GM19193 (cell line): ENCODE measurements at regions not wholly inside any gene's neighbourhood (a gene's known extent, or its start where the extent isn't known, plus 50 kb on each side); places are given as distances from the start of the nearest gene placed in this dataset.

Experiments
- POLR2A ChIP-seq: IDR thresholded peaks from 4 replicates; pipeline ENCODE4 v1.6.1; 2011; ENCODE audit not compliant: insufficient read depth, insufficient read length; ENCODE audit errors: extremely low read depth

DNA sequence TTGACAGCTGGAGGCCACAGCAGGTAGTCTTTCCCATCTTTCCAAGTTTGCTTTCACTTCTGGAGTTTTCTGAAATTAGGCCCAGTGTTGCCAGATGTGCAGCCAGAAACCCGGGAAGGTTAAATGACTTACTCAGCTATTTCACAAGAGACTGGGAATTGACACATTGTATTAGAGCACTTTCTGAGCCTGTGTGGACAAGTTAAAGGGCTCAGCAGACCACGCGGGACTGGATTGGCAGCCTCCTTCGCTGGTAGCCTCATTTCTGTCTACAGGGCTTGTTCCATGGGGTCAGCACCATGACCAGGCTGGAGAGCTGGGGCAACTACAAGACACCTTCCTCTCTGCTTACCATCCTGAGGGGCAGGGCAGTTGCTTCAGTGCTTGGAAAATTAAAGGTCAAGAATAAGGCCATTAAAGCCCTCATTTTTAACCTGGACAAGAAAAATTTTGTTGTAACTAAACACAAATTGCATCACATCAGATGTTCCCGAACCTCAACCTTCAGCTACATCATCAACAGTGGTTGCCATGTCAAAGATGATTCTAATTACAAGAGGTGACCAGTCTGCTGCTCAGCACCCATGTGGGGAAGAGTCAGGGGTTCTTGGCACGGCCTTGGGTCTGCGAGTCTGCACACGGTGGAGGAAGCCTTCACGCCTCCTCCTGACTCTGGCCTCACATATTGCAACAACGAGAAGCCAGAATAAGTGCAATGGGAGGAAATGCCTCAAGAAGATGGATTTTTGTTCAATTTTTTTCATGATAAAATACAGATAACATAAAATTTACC, 279.5 kb upstream of the RAB6C start:
- no peak for TF ChIP-seq POLR2A

DNA sequence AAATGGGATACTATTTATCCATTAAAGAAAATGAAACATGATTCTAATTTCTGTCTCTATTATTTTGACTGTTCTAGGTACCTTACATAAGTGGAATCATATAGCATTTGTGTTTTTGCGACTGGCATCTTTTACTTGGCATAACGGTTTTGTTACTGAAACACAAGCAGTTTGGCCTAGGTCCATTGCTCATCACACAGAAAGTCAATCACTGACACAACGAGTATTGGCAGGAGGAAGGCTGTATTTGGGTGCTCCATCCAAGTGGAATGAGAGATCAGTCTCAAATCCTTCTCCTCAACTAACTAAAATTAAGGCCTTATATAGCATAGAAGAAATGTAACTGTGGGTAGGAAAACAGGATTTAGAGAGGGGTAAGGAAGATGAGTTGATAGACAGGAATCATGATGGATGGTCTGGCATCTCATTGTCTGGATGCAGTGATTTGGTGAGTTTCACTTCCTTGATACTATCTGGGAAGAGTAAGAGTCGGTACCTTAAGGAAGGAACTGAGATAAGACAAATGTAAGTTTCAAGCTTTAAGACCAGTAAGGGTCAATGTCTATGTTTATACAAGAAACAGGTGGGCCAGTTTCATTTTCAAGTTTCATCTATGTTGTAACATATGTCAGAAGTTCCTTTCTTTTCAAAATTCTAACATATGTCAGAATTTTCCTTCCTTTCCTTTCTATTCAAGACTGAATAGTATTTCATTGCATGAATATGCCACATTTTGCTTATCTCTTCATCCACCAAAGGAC, 276.9 kb upstream of the RAB6C start:
- no peak for TF ChIP-seq POLR2A

DNA sequence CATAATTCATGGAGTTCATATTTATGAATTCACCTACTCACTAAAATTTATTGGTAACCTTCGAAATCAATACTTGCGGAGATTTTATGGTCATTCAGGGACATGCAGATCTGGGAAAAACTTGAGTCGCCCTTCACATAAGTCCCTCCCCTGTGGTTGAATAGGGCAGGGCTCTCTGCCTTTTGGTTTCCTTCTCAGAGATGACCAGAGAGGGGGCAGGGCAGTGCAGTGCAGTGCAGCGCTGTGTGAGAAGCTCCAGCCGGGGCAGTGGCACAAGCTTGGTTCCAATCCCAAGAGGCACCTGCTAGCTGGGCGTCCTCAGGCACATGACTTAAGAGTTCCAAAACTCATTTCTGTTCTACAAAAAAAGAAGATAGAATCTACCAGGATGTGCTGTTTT, 274.4 kb upstream of the RAB6C start:
- TF ChIP-seq POLR2A, result no peak

DNA sequence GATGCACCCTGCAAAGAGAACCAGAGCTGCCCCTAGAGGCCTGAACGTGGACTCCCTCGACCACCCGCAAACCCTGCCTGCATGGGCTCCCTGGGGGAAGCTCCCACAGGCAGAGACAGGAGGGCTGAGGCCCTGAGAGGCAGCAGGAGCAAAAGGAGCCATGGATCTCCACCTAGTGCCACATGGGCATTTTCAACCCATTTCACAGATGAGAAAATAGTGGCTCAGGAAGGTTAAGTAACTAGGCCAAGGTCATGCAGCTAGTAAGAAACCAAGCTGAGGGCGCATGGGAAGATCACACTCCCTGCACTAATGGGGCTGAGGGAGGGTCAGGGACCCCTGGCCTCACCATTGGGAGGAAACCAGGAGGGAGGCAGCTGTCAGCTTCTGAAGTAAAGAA, 271.7 kb upstream of the RAB6C start:
- no peak for TF ChIP-seq POLR2A

DNA sequence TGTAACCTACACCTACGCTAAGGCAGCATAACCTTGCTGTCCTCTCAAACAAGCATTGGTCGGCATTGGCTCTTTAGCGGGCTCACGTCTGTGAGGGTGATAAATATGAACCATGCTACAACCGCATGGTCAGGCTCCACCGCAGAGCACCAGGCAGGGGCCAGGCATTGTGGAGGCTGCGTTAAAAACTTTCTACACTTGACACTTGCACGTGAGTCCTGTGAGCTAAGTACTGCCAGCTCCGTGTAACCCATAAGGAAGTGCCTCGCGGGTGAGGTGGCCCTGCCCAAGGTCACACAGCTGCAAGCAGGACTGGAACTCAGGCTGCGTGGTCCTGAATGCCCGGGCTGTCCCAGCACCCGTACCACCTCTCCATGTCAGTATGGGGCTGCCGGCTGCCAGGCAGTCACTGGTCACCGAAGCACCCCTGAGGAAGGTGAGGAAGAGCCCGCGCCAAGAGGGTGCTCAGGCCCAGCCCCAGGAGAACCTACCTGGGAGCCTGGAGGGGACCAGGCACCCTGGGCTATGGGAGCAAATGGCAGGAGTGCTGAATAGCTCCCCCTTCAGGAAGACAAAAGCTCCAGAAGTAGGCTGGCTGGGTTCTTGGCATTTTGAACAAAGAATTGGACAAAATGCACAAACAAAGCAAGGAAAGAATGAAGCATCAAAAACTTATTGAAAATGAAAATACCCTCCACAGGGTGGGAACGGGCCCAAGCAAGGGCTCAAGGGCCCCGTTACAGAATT, 271.1 kb upstream of the RAB6C start:
- TF ChIP-seq POLR2A, result no peak

DNA sequence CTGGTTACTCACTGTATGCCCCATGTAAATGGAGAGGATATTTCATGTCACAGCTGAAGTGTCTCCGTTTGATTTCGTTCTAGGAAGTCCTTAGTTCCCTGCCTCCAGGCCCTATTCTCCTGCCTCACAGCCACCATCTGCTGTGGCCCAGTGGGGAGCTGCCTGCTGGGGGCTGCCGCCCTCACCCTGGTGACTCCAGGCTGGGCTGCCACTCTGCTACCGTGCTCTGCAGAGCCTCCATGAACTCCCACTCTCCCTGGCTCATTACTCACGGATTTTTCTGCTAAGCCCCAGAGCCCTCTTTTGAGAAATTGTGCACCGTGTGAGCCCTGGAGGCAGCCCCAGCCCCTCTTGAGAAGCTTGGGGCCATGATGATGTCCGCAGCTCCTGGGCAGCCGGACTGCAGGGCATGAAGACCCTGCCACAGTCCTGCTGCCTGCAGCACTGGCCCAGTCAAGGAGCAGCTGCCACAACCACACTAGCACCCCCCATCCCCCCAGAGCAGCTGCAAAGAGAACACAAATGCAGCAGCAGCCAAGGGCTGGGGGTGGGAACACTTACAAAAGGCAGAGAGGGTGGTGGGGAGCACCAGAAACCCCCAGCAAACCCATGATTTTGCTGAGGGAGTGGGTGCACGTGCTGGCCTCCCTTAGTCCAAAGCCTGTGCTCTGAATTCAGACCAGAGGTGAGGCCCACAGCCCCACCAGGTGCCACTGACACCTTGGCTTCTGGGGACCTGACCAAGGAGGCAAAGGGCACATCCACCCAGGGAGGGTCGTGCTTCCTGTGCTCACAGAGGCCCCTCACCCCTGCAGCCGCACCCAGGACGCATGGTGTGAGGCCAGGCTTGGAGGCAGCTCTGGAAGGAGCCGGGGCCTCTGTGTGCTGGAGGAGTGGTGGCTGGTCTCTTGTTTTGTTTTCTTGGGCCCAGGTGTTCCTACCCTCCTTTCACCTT, 270.2 kb upstream of the RAB6C start:
- no peak for TF ChIP-seq POLR2A

DNA sequence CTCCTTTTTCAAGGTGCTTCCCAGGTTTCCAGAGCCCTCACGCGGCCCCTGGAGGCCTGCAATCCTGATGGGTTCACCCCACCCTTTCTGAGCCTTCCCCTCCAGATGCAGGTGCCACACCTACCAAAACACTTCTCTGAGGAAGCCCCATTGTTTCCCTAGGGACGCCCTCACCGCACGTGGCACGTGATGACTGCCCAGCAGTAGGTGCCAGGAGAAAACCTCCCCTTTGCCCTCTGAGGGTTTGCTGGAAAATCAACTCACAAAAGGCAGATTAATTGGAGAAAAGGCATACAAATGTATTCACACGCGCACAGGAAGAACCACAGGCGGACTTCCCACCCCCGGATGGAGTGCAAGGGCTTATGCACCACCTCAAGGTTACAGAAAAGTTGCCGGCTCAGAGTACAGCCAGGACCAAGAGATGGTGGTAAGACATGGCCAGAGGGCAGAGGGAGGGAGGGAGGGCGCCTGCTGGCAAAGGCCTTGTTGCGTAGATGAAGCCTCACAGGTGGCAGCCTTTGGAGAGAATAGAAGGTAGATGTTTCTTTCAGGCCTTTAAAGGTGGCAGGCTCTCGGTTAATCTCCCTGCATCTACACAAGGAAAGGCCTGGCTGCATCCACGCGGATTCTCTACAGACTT, 269.4 kb upstream of the RAB6C start:
- no peak for TF ChIP-seq POLR2A

DNA sequence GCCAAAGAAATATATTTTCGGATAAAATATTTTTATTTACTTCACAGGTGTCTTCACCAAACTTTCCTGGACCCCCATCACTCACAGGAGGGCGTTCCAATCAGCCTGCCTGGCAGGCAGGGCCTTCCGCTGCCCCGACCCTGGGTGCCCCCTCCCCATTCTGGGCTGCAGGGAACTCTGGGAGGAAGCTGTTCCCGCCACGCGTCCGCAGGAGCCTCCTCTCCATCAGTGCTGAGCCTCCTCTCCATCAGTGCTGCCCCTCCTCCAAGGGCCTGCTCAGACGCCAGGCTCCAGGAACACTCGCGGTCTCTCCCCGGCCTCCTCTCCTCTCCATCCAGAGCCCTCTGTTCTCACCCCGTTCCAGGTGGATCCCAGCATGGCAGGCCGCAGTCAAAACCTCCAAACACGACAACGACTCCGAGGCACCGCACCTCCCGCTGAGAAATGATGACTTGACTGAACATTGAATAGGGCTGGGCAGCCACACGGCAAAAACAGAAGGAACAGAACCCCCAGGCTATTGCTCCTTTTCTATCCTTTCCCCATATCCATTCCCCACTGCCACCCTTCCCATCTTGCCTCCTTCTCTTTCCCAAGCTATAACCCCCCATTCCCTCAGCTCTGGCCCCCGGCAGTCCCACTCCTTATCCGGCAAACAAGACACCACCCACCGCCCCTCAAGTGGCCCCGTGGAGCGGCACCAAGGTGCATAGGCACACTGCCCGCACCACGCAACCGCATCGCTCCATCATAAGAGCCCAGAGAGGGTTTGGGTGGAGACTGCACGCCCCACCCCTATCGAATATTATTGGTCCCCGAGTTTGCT, 268.6 kb upstream of the RAB6C start:
- TF ChIP-seq POLR2A, result no peak

DNA sequence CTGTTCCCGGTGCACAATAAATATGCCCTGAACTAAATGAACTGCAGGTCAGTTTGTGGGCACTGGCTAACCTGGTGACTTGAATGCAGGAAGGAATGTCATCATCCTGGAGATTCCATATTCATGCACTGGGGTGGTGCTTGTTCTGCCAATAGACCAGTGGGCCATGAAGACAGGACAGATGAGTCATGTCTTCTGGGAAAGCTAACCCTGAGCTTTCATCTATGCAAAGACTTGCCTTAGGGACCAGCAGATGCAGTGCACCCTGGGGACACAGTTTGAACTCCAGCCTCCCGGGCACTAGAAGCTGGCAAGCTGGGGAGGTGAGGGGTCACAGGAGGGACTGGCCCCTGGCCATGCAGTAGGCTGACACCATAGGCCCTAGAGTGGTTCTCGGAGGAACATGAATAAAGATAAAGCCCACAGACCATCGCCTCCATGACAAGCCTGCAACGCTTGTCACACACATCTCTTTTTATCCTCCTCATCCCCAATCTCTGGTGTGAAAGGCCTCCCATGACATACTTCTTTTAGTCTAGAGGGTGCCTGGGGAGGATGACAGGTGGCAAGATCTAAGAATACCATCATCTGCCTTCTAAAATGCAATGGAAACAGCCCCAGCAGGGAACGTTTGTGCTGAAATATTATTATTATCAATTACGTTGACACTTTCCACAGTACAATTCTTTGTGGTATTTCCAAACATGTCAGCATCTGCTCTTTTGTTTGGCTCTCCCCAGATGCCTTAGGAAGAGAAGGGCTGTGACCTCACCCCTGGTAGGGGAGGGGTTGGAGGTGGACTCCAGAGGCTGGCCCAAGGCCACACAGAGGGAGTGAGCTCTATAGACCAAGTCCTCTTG, 267.4 kb upstream of the RAB6C start:
- no peak for TF ChIP-seq POLR2A

DNA sequence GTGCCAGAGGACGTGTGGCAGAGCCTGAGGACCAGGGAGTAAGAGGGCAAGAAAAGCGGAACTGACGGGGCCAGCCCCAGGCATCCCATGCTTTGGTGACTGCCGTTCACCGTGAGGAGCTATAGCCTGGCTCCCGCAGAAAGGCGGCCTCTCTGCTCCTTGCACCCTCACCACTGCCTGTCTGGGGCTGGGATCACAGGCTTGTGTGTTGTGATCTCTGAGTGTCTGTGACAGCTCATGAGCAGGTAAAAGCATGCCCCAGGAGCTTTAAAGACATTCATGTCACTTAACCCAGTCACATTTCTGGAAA, 266.8 kb upstream of the RAB6C start:
- no peak for TF ChIP-seq POLR2A

DNA sequence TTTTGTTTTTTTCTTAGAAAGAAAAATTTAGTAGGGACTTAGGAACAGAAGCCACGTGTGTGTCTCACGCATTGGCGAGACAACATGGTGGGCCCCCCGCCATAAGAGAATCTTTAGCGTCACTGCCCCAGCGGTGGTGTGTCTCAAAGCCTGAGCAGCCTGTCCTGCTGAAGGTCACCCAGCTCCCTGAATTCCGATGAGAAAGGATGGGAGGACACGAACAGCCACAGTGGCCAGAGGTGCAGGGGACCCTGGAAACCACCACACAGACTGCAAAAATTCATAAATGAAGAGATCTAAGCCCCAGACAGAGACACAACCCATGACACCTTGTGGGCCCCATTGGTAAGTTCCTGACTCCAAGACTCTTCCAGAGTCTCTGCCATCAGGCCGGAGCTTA, 266.1 kb upstream of the RAB6C start:
- TF ChIP-seq POLR2A, result no peak

DNA sequence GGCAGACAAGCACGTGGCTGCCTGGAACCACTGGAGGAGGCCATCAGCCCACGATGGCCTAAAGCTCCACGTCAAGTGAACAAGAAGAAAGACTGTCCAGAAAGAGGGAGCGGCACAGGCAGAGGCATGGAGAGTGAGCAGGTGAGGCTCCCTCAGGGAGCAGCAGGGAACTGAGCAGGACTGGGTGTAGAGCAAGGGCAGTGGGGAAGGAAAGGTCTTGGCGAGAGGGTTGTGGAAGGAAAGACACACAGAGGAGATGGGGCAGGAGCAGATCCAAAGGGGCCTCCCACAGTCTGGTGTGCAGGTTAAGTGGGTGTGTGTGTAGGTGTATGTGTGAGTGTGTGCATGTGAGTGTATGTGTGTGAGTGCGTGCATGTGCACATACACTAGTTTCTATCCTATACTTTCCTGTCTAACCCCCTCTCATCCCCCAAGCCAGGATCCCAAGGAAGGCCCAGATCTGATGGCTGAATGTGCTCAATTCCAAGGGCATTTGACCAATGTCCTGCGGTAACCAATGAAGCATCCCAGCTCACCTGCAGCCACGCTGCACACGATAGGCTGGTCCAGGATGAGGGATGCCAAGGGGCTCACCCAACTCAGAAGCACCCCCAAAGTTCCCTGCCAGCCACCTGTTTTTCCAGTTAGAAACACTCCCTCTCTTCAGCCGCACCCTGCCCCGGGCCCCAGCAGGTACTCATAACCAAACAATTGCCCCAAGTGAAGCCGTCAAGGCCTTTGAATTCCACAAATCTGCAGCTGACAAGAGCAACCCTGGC, 262.5 kb upstream of the RAB6C start:
- TF ChIP-seq POLR2A, result no peak

DNA sequence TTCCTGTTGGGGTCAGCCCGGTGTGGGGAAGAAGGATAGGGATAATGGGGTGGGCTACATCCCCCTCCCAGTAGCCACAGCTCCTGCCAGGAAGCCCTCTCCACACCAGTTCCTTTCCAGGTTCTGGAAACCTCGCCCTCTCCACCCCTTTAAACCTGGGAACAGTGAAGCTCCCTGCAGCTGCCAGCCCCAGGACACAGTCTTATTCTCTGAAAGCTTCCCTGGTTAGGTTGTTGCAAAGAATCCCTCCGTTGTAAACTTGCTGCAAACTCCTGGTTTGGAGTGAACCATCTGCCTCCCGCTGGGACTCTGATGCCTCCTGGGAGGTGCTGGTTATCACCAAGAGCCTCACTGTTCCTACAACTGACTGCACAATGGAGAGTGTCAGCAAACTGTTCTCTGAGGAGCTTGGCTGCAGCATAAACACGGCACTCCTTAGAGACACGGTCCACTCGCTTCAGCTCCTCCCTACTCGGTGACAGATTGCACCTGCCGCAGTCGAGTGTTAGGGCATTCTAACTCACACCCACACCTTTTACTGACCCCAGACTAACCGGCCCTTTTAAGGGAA, 261.8 kb upstream of the RAB6C start:
- TF ChIP-seq POLR2A, result no peak
